Gastrocnemius medialis (tissue), 4 donors: ENCODE measurements at regions not wholly inside any gene's neighbourhood (a gene's known extent, or its start where the extent isn't known, plus 50 kb on each side); places are given as distances from the start of the nearest gene placed in this dataset.

Experiments
- ATAC-seq, 2 donors: fragments of 150-250 bp; one replicate each; pipeline ENCODE4 v1.9.1; 2016
- DNase-seq, 2 donors: peaks; one replicate each; pipeline ENCODE4 v3.0.0-alpha.2; 2019
- H3K27ac ChIP-seq, 4 donors: fragments of 200-600 bp; sonication (generic); 1 replicate in 1 of 4; 2 replicates in 3 of 4; pipeline ENCODE4 v1.5.1; 2016 to 2018; ENCODE audit warnings: mild to moderate bottlenecking in 2 of 4, moderate library complexity in 1 of 4
- H3K27me3 ChIP-seq, 3 donors: fragments of 200-600 bp; sonication (generic) in 2 of 3; 1 replicate in 1 of 3; 2 replicates in 2 of 3; pipeline versions ENCODE4 v1.5.1 to v1.6.0; 2016 to 2019; ENCODE audit warnings: mild to moderate bottlenecking in 1 of 3, moderate library complexity in 1 of 3
- H3K36me3 ChIP-seq, 2 donors: fragments of 200-600 bp; sonication (generic) in 1 of 2; one replicate each; pipeline ENCODE4 v1.5.1; 2017 to 2018
- H3K4me1 ChIP-seq, 2 donors: fragments of 200-600 bp; sonication (generic) in 1 of 2; one replicate each; pipeline ENCODE4 v1.5.1; 2016 to 2017; ENCODE audit warnings: mild to moderate bottlenecking in 2 of 2
- H3K4me3 ChIP-seq, 4 donors: fragments of 200-600 bp; sonication (generic) in 3 of 4; 1 replicate in 1 of 4; 2 replicates in 3 of 4; pipeline ENCODE4 v1.5.1; 2016 to 2019; ENCODE audit warnings: mild to moderate bottlenecking in 2 of 4
- H3K9me3 ChIP-seq, 3 donors: fragments of 200-600 bp; sonication (generic) in 2 of 3; 1 replicate in 1 of 3; 2 replicates in 2 of 3; pipeline ENCODE4 v1.5.1; 2016 to 2019
- CTCF ChIP-seq, 5 experiments: fragments of 450-650 bp in 3 of 5; fragments of 200-600 bp in 2 of 5; sonication (generic) in 2 of 5; IDR thresholded peaks in 4 of 5; conservative IDR thresholded peaks in 1 of 5; 1 replicate in 4 of 5; 2 replicates in 1 of 5; pipeline ENCODE4 v1.5.1; 2016 to 2019; ENCODE audit warnings: antibody characterized with exemption in 5 of 5, mild to moderate bottlenecking in 3 of 5, moderate library complexity in 3 of 5
- POLR2A ChIP-seq, 2 donors: fragments of 450-650 bp; IDR thresholded peaks; one replicate each; pipeline ENCODE4 v1.6.1; 2017; ENCODE audit warnings: antibody characterized with exemption in 2 of 2, mild to moderate bottlenecking in 2 of 2, moderate library complexity in 2 of 2
- in situ Hi-C, 4 donors: fragments of 200-750 bp; cut with MboI; loops; one replicate each; pipeline versions ENCODE4 v1.15.0 to v1.8.0; 2017; ENCODE audit warnings: low sequenced_read_pairs in 4 of 4
- intact Hi-C: fragments of 100-400 bp; cut with DNase I; formaldehyde crosslinking; loops from one replicate; pipeline ENCODE4 v1.15.1; 2023; ENCODE audit warnings: low total_unique reads

- H3K27me3 ChIP-seq: peaks cover 0 to 5% (median 4%) of the 10 kb centered on the region in 3 donors
- in situ Hi-C loops (no loop called here), intact Hi-C loops (no loop called here)
- no peaks in the 10 kb centered on the region for H3K36me3 ChIP-seq
- H3K27ac ChIP-seq: no peak overlapping the region
- ATAC-seq (no peak), DNase-seq (no peak)
- TF ChIP-seq CTCF (IDR thresholded peaks at IDR 0.05 in 4 of 5, conservative IDR thresholded peaks at IDR 0.05 in 1 of 5): no peak
- TF ChIP-seq POLR2A (IDR thresholded peaks at IDR 0.05): no peak
- no peaks in the 10 kb centered on the region for H3K9me3 ChIP-seq
- no peak overlapping the region for H3K4me3 ChIP-seq
- no peaks in the 10 kb centered on the region for H3K4me1 ChIP-seq
These were observed 76.3 kb upstream of the EPHB3 start for GRCh38 chr3:184485241-184485640.

GRCh38 chr3:184485906-184486305, 75.7 kb upstream of the EPHB3 start:
- H3K36me3 ChIP-seq: no peaks in the 10 kb centered on the region
- ATAC-seq (no peak), DNase-seq (no peak)
- no peaks in the 10 kb centered on the region for H3K4me1 ChIP-seq
- in situ Hi-C loops (no loop called here), intact Hi-C loops (no loop called here)
- H3K27ac ChIP-seq: no peak overlapping the region
- peaks cover under 1 to 10% (median 10%) of the 10 kb centered on the region in 3 donors for H3K27me3 ChIP-seq
- no peaks in the 10 kb centered on the region for H3K9me3 ChIP-seq
- H3K4me3 ChIP-seq: no peak overlapping the region
- TF ChIP-seq POLR2A (IDR thresholded peaks at IDR 0.05) (no peak), CTCF (IDR thresholded peaks at IDR 0.05 in 4 of 5, conservative IDR thresholded peaks at IDR 0.05 in 1 of 5) (no peak)

GRCh38 chr3:184486614-184487013, 75.0 kb upstream of the EPHB3 start:
- H3K9me3 ChIP-seq: no peaks in the 10 kb centered on the region
- H3K4me3 ChIP-seq: no peak overlapping the region
- H3K36me3 ChIP-seq: no peaks in the 10 kb centered on the region
- in situ Hi-C loops: no loop called here
- DNase-seq (no peak), ATAC-seq (no peak)
- intact Hi-C loops: no loop called here
- TF ChIP-seq CTCF (IDR thresholded peaks at IDR 0.05 in 4 of 5, conservative IDR thresholded peaks at IDR 0.05 in 1 of 5) (no peak), POLR2A (IDR thresholded peaks at IDR 0.05) (no peak)
- H3K27me3 ChIP-seq: peaks cover 8 to 17% (median 16%) of the 10 kb centered on the region in 3 donors
- H3K4me1 ChIP-seq: no peaks in the 10 kb centered on the region
- H3K27ac ChIP-seq: no peak overlapping the region

GRCh38 chr3:184488577-184488976, 73.0 kb upstream of the EPHB3 start:
- ATAC-seq (no peak), DNase-seq (no peak)
- Histone ChIP-seq H3K4me3 (no peak overlapping the region), H3K9me3 (no peaks in the 10 kb centered on the region), H3K36me3 (no peaks in the 10 kb centered on the region), H3K27me3 (peaks cover 24 to 33% (median 31%) of the 10 kb centered on the region in 3 donors), H3K27ac (no peak overlapping the region), H3K4me1 (no peaks in the 10 kb centered on the region)
- TF ChIP-seq CTCF (IDR thresholded peaks at IDR 0.05 in 4 of 5, conservative IDR thresholded peaks at IDR 0.05 in 1 of 5) (no peak), POLR2A (IDR thresholded peaks at IDR 0.05) (no peak)
- in situ Hi-C loops (no loop called here), intact Hi-C loops (no loop called here)

- in situ Hi-C loops: no loop called here
- H3K27me3 ChIP-seq: peaks cover 27 to 37% (median 37%) of the 10 kb centered on the region in 3 donors
- no peaks in the 10 kb centered on the region for H3K9me3 ChIP-seq
These were observed 72.2 kb upstream of the EPHB3 start for GRCh38 chr3:184489268-184489841.

More at GRCh38 chr3:184489268-184489841, 72.2 kb upstream of the EPHB3 start:
- DNase-seq (no peak), ATAC-seq (no peak)
- Histone ChIP-seq H3K36me3 (no peaks in the 10 kb centered on the region), H3K27ac (no peak overlapping the region), H3K4me1 (no peaks in the 10 kb centered on the region), H3K4me3 (no peak overlapping the region)
- TF ChIP-seq POLR2A (IDR thresholded peaks at IDR 0.05): no peak
- TF ChIP-seq CTCF (IDR thresholded peaks at IDR 0.05 in 4 of 5, conservative IDR thresholded peaks at IDR 0.05 in 1 of 5): no peak
- intact Hi-C loops: no loop called here
